Urinary bladder (tissue), 3 donors: ENCODE measurements at regions not wholly inside any gene's neighbourhood (a gene's known extent, or its start where the extent isn't known, plus 50 kb on each side); places are given as distances from the start of the nearest gene placed in this dataset.
"Not testable (repeated sequence)": the region's sequence is repeated elsewhere in the genome, so short reads cannot be mapped to it uniquely, and the experiment has no call there.

Source experiments
- DNase-seq: peaks from one replicate; pipeline ENCODE4 v3.0.0-alpha.2; 2015; ENCODE audit errors: extremely low spot score
- H3K27ac ChIP-seq: one replicate; pipeline ENCODE4 v1.5.1; 2013; ENCODE audit warnings: low read depth, mild to moderate bottlenecking, moderate library complexity
- H3K36me3 ChIP-seq: one replicate; pipeline ENCODE4 v1.6.1; 2013; ENCODE audit warnings: mild to moderate bottlenecking, moderate library complexity; ENCODE audit not compliant: insufficient read depth
- H3K4me1 ChIP-seq: one replicate; pipeline ENCODE4 v1.6.1; 2013; ENCODE audit warnings: mild to moderate bottlenecking, moderate library complexity; ENCODE audit not compliant: insufficient read depth
- H3K4me3 ChIP-seq: one replicate; pipeline ENCODE4 v1.5.1; 2013; ENCODE audit warnings: low read depth, low read length
- whole genome bisulfite sequencing: extraction: QIAGEN DNeasy Blood & Tissue Kit; methylation state at CpG from one replicate; pipeline ENCODE4 v1.1.7; 2013; 5-methylcytosine and 5-hydroxymethylcytosine counted together
- donor health status: healthy with polysubstance abuse.
- donor health status: healthy.

DNA sequence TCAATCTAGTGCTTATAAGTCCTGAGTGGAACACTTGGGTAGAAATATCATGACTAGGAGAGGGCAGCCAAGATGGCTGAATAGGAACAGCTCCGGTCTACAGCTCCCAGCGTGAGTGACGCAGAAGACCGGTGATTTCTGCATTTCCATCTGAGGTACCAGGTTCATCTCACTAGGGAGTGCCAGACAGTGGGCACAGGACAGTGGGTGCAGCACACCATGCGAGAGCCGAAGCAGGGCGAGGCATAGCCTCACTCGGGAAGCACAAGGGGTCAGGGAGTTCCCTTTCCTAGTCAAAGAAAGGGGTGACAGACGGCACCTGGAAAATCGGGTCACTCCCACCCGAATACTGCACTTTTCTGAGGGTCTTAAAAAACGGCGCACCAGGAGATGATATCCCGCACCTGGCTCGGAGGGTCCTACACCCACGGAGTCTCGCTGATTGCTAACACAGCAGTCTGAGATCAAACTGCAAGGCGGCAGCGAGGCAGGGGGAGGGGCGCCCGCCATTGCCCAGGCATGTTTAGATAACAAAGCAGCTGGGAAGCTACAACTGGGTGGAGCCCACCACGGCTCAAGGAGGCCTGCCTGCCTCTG, 302.8 kb downstream of the TFAP2B start:
- H3K4me3 ChIP-seq, H3K36me3 ChIP-seq, DNase-seq, H3K4me1 ChIP-seq, H3K27ac ChIP-seq: not testable (repeated sequence)
- WGBS = 88% methylated on average over 22 of the region's 22 CpGs

DNA sequence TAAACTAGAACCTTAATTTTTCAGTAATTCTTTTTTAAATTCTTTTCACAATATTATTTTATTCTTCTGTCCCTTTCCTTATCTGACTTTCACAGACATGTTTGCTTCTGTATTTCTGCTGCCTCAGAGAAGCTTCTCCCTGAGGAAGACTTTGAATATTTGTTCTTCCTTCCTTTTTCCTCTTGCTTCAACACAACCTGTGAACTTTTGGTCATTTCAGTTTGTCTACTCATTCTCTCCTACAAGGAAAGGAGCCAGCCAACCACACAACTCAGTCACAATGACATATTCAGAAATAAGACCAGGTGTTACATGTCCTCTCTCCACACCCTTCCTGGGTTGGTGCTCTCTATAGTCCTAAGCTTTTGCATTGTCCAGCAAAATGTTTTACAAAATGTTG, 310.4 kb downstream of the TFAP2B start:
- no peaks in the 10 kb centered on the region for H3K36me3 ChIP-seq
- no peak overlapping the region for H3K4me3 ChIP-seq

GRCh38 chr6:51137777-51138176, 319.1 kb downstream of the TFAP2B start:
- Histone ChIP-seq H3K4me1 (no peaks in the 10 kb centered on the region), H3K27ac (no peak overlapping the region), H3K36me3 (no peaks in the 10 kb centered on the region), H3K4me3 (no peak overlapping the region)
- no peak for DNase-seq

More for the DNA sequence above, 310.4 kb downstream of the TFAP2B start:
- H3K4me1 ChIP-seq = no peaks in the 10 kb centered on the region
- DNase-seq = no peak
- H3K27ac ChIP-seq = no peak overlapping the region

GRCh38 chr6:51139950-51140385, 321.3 kb downstream of the TFAP2B start:
- DNase-seq = no peak
- H3K4me1 ChIP-seq = no peaks in the 10 kb centered on the region
- no peaks in the 10 kb centered on the region for H3K36me3 ChIP-seq
- no peak overlapping the region for H3K27ac ChIP-seq
- H3K4me3 ChIP-seq = no peak overlapping the region
- 72% methylated on average over 3 of the region's 3 CpGs for WGBS

- H3K4me1 ChIP-seq = no peaks in the 10 kb centered on the region
- H3K27ac ChIP-seq = no peak overlapping the region
- DNase-seq = no peak
- 83% methylated on average over 2 of the region's 2 CpGs for WGBS
- no peak overlapping the region for H3K4me3 ChIP-seq
- H3K36me3 ChIP-seq = no peaks in the 10 kb centered on the region
Measured at GRCh38 chr6:51141080-51141479, 322.4 kb downstream of the TFAP2B start.

DNA sequence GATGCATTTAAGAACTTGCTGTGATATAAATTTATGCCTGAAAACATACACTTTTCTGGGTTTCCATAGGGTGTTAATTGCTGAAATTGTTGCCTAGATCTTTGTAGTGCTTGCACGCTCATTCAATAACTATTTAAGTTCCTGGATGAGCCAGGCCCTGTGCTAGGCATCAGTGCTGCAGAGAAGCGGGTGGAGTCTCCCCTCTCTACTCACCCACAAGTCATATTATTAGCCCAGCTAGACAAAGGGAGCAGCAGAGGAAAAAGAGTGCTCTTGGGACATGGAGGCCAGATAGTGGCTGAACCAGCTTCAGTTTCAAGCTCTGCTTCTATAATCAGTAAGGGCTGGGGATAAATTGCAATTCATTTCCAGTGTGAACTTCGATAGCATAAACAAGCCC, 329.1 kb downstream of the TFAP2B start:
- Histone ChIP-seq H3K27ac (no peak overlapping the region), H3K36me3 (no peaks in the 10 kb centered on the region), H3K4me1 (no peaks in the 10 kb centered on the region), H3K4me3 (no peak overlapping the region)
- WGBS = 85% methylated on average over 3 of the region's 3 CpGs
- no peak for DNase-seq

DNA sequence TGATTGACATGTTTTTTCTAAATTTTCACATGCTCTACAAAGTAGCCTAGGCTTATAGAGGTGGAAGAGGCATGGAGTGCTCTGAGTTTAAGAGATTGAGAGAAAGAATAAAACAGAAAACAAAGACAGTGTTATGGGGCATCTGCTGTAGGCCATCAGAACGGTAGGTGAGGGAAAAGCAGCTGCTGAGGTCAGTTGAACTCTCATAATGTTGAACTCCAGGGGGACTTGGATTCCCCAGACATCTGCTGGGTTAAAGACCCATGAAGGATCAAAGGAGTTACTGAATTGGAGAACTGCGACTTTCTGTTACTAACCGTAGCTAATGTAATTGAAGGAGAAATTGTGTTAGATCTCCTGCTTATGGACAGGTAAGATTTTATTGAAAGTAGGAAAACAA, 333.9 kb downstream of the TFAP2B start:
- 43% methylated on average over 3 of the region's 3 CpGs for WGBS

GRCh38 chr6:51153109-51153508, 334.4 kb downstream of the TFAP2B start:
- 18% methylated on average over 2 of the region's 2 CpGs for WGBS
- H3K36me3 ChIP-seq = no peaks in the 10 kb centered on the region
- no peak overlapping the region for H3K4me3 ChIP-seq
- H3K27ac ChIP-seq = no peak overlapping the region
- no peaks in the 10 kb centered on the region for H3K4me1 ChIP-seq
- no peak for DNase-seq

More for the DNA sequence above, 333.9 kb downstream of the TFAP2B start:
- no peak for DNase-seq
- H3K4me1 ChIP-seq = no peaks in the 10 kb centered on the region
- no peaks in the 10 kb centered on the region for H3K36me3 ChIP-seq
- H3K27ac ChIP-seq = no peak overlapping the region
- no peak overlapping the region for H3K4me3 ChIP-seq

GRCh38 chr6:51154925-51155324, 336.3 kb downstream of the TFAP2B start:
- WGBS = 78% methylated on average over 1 of the region's 1 CpG
- not testable (repeated sequence) for H3K4me1 ChIP-seq, H3K36me3 ChIP-seq, H3K27ac ChIP-seq, DNase-seq, H3K4me3 ChIP-seq

- H3K36me3 ChIP-seq, H3K4me3 ChIP-seq, DNase-seq, H3K4me1 ChIP-seq, H3K27ac ChIP-seq: not testable (repeated sequence)
- WGBS = 62% methylated on average over 1 of the region's 1 CpG
Measured at GRCh38 chr6:51159260-51159659, 340.6 kb downstream of the TFAP2B start.

DNA sequence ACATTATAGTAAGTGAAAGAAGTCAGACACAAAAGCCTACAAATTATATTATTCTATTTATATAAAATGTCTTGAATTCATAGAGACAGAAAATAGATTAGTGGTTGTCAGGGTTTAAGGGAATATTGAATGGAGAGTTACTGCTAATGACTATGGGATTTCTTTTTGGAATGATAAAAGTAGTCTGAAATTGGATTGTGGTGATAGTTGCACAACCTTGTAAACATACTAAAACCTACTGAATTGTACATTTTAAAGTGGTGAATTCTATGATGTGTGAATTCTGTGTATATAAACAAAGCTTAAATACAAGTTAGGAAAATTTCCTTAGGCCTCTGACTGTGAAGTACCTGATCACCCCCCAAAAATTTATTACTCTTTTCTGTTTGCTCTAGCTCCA, 343.1 kb downstream of the TFAP2B start:
- no peaks in the 10 kb centered on the region for H3K36me3 ChIP-seq
- H3K4me1 ChIP-seq = no peaks in the 10 kb centered on the region
- DNase-seq = no peak
- H3K27ac ChIP-seq = no peak overlapping the region
- no peak overlapping the region for H3K4me3 ChIP-seq

- Histone ChIP-seq H3K4me3 (no peak overlapping the region), H3K27ac (no peak overlapping the region), H3K36me3 (no peaks in the 10 kb centered on the region), H3K4me1 (no peaks in the 10 kb centered on the region)
- no peak for DNase-seq
- 73% methylated on average over 6 of the region's 6 CpGs for WGBS
Measured at GRCh38 chr6:51163843-51164529, 345.3 kb downstream of the TFAP2B start.

GRCh38 chr6:51166914-51167313, 348.2 kb downstream of the TFAP2B start:
- WGBS = 14% methylated on average over 1 of the region's 1 CpG
- no peaks in the 10 kb centered on the region for H3K4me1 ChIP-seq
- no peaks in the 10 kb centered on the region for H3K36me3 ChIP-seq
- H3K4me3 ChIP-seq = no peak overlapping the region
- H3K27ac ChIP-seq = no peak overlapping the region
- DNase-seq = no peak

DNA sequence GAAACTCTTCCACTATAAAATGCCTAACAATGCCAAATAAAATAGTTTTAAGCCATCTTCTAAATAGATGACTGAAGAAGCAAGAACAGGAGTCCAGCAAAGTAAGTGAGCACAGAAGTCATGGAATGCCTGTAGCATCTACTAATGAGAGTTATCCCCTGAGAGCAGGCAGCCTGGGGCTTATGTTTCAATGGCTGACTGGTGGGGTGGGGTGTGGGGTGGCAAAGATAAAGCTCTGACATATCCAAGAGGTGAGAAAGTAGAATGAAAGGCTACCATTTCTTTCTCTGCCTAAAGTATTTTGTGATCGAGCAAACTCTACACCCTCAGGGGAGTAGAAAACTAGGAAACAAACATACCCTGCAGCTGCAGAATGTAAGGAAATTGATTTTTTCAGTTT, 348.8 kb downstream of the TFAP2B start:
- WGBS = 65% methylated on average over 1 of the region's 1 CpG
- H3K27ac ChIP-seq = no peak overlapping the region

More for the DNA sequence above, 348.8 kb downstream of the TFAP2B start:
- no peak for DNase-seq
- Histone ChIP-seq H3K36me3 (no peaks in the 10 kb centered on the region), H3K4me1 (no peaks in the 10 kb centered on the region), H3K4me3 (no peak overlapping the region)
